Spleen (tissue), 11 donors: ENCODE measurements at regions not wholly inside any gene's neighbourhood (a gene's known extent, or its start where the extent isn't known, plus 50 kb on each side); places are given as distances from the start of the nearest gene placed in this dataset.
A peak's percentile ranks its signal among the peaks of the same experiment; 100 is the strongest.

Experiments used
- DNase-seq: peaks from one replicate; pipeline ENCODE4 v3.0.0-alpha.2; 2020
- H3K27ac ChIP-seq, 8 donors: fragments of 200-600 bp; sonication (generic) in 7 of 8; 1 replicate in 4 of 8; 2 replicates in 4 of 8; pipeline versions ENCODE4 v1.5.0 to v1.8.0; 2016 to 2021; ENCODE audit warnings: inconsistent platforms in 4 of 8, mild to moderate bottlenecking in 4 of 8, moderate library complexity in 1 of 8
- H3K27me3 ChIP-seq, 7 donors: fragments of 200-600 bp; sonication (generic) in 6 of 7; replicated peaks in 1 of 7; 1 replicate in 4 of 7; 2 replicates in 3 of 7; pipeline versions ENCODE4 v1.5.0 to v1.8.0; 2016 to 2021; ENCODE audit warnings: inconsistent platforms in 3 of 7, mild to moderate bottlenecking in 1 of 7
- H3K36me3 ChIP-seq, 6 donors: fragments of 200-600 bp; sonication (generic) in 5 of 6; 1 replicate in 4 of 6; 2 replicates in 2 of 6; pipeline versions ENCODE4 v1.5.0 to v1.8.0; 2016 to 2021; ENCODE audit warnings: inconsistent platforms in 2 of 6
- H3K4me1 ChIP-seq, 6 donors: fragments of 200-600 bp; sonication (generic) in 5 of 6; 1 replicate in 3 of 6; 2 replicates in 3 of 6; pipeline versions ENCODE4 v1.5.0 to v1.8.0; 2016 to 2021; ENCODE audit warnings: inconsistent platforms in 3 of 6
- H3K4me3 ChIP-seq, 8 donors: fragments of 200-600 bp; sonication (generic) in 7 of 8; 1 replicate in 4 of 8; 2 replicates in 4 of 8; pipeline versions ENCODE4 v1.5.0 to v1.8.0; 2016 to 2021; ENCODE audit warnings: inconsistent platforms in 4 of 8, mild to moderate bottlenecking in 4 of 8, moderate library complexity in 2 of 8
- H3K9me3 ChIP-seq, 8 donors: fragments of 200-600 bp; sonication (generic) in 7 of 8; 1 replicate in 4 of 8; 2 replicates in 4 of 8; pipeline versions ENCODE4 v1.5.0 to v1.8.0; 2016 to 2021; ENCODE audit warnings: inconsistent platforms in 4 of 8
- POLR2A ChIP-seq, 3 donors: fragments of 450-650 bp; IDR thresholded peaks; one replicate each; pipeline ENCODE4 v1.5.1; 2017; ENCODE audit warnings: antibody characterized with exemption in 3 of 3, mild to moderate bottlenecking in 1 of 3
- POLR2AphosphoS5 ChIP-seq, 3 donors: sonication (generic); formaldehyde crosslinking; IDR thresholded peaks; one replicate each; pipeline ENCODE4 v1.5.1; 2017; ENCODE audit warnings: antibody characterized with exemption in 3 of 3
- WGBS, 5 donors: extraction: QIAGEN DNeasy Blood & Tissue Kit in 3 of 5; methylation state at CpG; one replicate each; pipeline versions ENCODE4 v1.1.5 to v1.1.7; 2013 to 2018; 5-methylcytosine and 5-hydroxymethylcytosine counted together
- intact Hi-C: fragments of 100-400 bp; cut with DNase I; formaldehyde crosslinking; loops from one replicate; pipeline ENCODE4 v1.15.0; 2023; ENCODE audit warnings: low total_unique reads
- TF ChIP-seq, protein P1 (sequence below), 11 experiments: fragments of 200-600 bp in 7 of 11; fragments of 450-650 bp in 4 of 11; sonication (generic) in 4 of 11; IDR thresholded peaks in 8 of 11; conservative IDR thresholded peaks in 3 of 11; 1 replicate in 7 of 11; 2 replicates in 4 of 11; pipeline versions ENCODE4 v1.4.0 to v1.8.0; 2016 to 2021; ENCODE audit warnings: antibody characterized with exemption in 11 of 11, inconsistent platforms in 4 of 11, mild to moderate bottlenecking in 1 of 11
- donor health status: healthy with polysubstance abuse.
- donor health status: DM: no; HTN: no; CAD: no; lungs with moderate emphysema.
- donor health status: DM: no; HTN: no; CAD: no.
- donor health status: Bipolar disorder and iron deficiency.
- donor health status: healthy.
- donor health status: DM: no; HTN: no; CAD: no.
- donor health status: DM: yes; HTN: yes; CAD: no.

DNA sequence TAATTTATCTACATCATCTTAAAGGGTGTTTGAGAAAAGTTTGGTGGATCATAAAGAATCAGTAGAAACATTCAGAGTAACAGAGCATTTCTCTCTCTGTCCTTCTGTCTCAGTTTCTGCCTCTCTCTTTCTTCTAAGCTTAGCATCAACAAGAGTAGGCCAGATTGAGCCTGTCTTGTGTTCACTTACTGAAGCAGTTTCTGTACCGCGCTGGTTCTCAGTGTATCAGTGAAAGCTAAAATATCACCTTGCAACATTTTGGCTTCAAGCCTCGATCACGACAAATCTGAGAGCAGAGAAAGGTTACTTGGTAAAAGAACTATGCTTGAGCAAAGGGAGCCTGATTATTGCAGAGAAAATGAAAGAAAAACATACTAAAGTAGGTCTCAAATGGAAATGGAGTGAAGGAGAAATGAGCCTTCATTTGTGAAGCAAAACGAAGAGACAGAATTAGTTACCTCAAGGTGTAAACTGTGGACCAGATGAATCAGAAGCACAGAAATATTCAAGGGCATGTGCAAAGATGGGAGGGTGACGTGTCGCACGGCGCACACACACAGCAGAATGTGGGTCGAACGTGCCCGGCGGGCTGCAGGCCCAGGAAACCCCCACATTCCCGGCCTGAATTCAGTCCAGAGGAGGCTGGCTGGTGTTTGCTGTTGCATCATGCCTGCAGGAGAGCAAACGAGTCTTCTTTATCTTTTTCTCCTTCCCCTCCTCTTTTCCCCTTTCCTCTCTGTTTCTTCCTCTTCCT is 509.3 kb downstream of the QKI start:
- Histone ChIP-seq H3K27ac (no peak overlapping the region), H3K4me1 (no peaks in the 10 kb centered on the region), H3K36me3 (no peaks in the 10 kb centered on the region), H3K27me3 (no peaks in the 10 kb centered on the region), H3K9me3 (peaks cover 0 to 5% (median 0%) of the 10 kb centered on the region in 8 donors), H3K4me3 (no peak overlapping the region)
- 78 to 90% (median 84%) methylated on average over 15 of the region's 15 CpGs for WGBS, 5 donors
- intact Hi-C loops: no loop called here
- peak in 1 of 3 donors; percentile 16 for TF ChIP-seq POLR2AphosphoS5 (IDR thresholded peaks at IDR 0.05)
- TF ChIP-seq, protein P1, sequence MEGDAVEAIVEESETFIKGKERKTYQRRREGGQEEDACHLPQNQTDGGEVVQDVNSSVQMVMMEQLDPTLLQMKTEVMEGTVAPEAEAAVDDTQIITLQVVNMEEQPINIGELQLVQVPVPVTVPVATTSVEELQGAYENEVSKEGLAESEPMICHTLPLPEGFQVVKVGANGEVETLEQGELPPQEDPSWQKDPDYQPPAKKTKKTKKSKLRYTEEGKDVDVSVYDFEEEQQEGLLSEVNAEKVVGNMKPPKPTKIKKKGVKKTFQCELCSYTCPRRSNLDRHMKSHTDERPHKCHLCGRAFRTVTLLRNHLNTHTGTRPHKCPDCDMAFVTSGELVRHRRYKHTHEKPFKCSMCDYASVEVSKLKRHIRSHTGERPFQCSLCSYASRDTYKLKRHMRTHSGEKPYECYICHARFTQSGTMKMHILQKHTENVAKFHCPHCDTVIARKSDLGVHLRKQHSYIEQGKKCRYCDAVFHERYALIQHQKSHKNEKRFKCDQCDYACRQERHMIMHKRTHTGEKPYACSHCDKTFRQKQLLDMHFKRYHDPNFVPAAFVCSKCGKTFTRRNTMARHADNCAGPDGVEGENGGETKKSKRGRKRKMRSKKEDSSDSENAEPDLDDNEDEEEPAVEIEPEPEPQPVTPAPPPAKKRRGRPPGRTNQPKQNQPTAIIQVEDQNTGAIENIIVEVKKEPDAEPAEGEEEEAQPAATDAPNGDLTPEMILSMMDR (IDR thresholded peaks at IDR 0.05 in 8 of 11, conservative IDR thresholded peaks at IDR 0.05 in 3 of 11): no peak
- DNase-seq: no peak

DNA sequence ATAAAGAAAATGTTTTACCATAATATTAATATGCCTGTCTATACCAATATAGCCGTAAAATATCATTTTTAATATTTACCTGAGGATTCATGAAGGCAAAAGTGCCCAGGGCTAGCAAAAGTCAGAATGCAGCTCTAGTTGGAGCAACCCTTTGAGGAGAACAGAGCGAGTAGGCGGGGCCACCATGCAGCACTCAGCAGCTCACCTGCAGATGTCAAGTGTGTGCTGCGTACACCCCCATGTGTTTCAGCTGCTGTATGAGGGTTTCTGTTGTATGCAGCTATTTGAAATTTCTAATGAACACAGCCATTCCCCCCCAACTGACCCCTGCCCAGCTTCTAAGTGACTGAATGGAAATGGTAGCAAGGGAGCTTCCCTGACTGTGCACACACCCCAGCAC is 508.0 kb downstream of the QKI start:
- Histone ChIP-seq H3K4me1 (no peaks in the 10 kb centered on the region), H3K4me3 (no peak overlapping the region), H3K27ac (no peak overlapping the region), H3K27me3 (no peaks in the 10 kb centered on the region), H3K36me3 (no peaks in the 10 kb centered on the region), H3K9me3 (peaks cover 0 to 5% (median 0%) of the 10 kb centered on the region in 8 donors)
- 91 to 97% (median 93%) methylated on average over 4 of the region's 4 CpGs for WGBS, 5 donors
- intact Hi-C loops: no loop called here
- no peak for DNase-seq
- TF ChIP-seq POLR2AphosphoS5 (IDR thresholded peaks at IDR 0.05): no peak
- TF ChIP-seq, protein P1 (IDR thresholded peaks at IDR 0.05 in 8 of 11, conservative IDR thresholded peaks at IDR 0.05 in 3 of 11): no peak
- no peak for TF ChIP-seq POLR2A (IDR thresholded peaks at IDR 0.05)

DNA sequence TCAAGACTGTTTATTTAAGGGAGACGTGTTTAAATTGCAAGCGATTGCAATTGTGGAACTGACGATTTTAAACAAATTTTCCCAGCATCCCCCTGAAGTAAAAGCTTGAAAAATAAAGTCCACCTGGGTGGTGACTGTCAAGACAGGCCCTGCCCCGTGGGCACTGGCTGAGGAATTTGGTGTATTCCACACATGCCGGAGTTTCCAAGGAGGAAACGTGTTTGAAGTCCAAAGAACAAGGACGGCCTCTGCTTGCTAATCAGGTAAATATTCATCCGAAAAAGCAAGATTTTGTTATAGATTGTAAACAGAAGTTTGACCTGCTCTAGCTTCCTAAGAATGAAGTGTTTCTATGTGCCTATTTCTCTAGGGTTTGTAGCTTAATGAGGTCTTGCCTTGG is 505.1 kb downstream of the QKI start:
- Histone ChIP-seq H3K9me3 (peaks cover 0 to 5% (median 0%) of the 10 kb centered on the region in 8 donors), H3K36me3 (no peaks in the 10 kb centered on the region), H3K27ac (no peak overlapping the region), H3K27me3 (no peaks in the 10 kb centered on the region), H3K4me3 (no peak overlapping the region), H3K4me1 (no peaks in the 10 kb centered on the region)
- no peak for DNase-seq
- TF ChIP-seq POLR2A (IDR thresholded peaks at IDR 0.05) (no peak), POLR2AphosphoS5 (IDR thresholded peaks at IDR 0.05) (no peak)
- TF ChIP-seq, protein P1 (IDR thresholded peaks at IDR 0.05 in 8 of 11, conservative IDR thresholded peaks at IDR 0.05 in 3 of 11): no peak
- 83 to 92% (median 86%) methylated on average over 8 of the region's 8 CpGs for WGBS, 5 donors
- intact Hi-C loops: no loop called here

DNA sequence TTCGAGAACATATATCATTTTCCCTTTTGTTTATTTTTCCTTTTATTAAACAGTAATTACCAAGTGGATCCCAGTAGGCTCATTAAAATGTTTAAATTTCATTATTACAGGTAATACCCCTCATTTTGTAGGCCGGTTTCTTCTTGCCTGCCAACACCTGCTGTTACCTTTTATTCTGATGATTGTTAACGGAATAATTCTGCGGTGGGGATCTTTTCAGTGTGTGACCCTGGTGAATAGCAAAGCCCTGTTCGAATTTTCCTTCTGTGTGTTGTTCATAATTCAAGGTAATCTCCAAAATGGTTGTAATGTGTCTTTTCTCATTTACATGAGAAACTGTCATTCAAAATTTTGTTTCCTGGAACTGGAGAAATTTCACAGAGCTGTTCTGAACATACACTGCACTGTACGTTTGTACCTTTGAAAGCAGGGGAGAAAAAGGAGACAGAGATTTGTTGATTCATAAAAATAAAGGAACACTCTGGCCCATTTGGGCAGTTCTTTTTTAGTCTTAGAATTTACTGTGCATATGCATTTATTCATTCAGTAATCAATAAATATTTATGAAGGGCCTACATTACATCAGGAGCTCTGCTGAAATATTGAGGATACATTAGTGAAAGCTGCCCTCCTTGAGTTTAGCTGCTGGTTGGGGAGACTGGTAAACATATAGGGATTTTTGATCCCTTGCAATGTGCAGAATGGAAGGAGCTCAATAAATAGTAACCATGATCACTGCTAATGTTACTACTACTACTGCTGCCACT is 502.0 kb downstream of the QKI start:
- Histone ChIP-seq H3K27me3 (no peaks in the 10 kb centered on the region), H3K9me3 (no peaks in the 10 kb centered on the region), H3K4me1 (no peaks in the 10 kb centered on the region), H3K36me3 (no peaks in the 10 kb centered on the region), H3K27ac (no peak overlapping the region), H3K4me3 (no peak overlapping the region)
- intact Hi-C loops: no loop called here
- no peak for TF ChIP-seq POLR2A (IDR thresholded peaks at IDR 0.05)
- TF ChIP-seq POLR2AphosphoS5 (IDR thresholded peaks at IDR 0.05): no peak
- TF ChIP-seq, protein P1 (IDR thresholded peaks at IDR 0.05 in 8 of 11, conservative IDR thresholded peaks at IDR 0.05 in 3 of 11): no peak
- DNase-seq: no peak
- WGBS, 5 donors: 83 to 95% (median 88%) methylated on average over 6 of the region's 6 CpGs
